ENCODE measurements at regions not wholly inside any gene's neighbourhood (a gene's known extent, or its start where the extent isn't known, plus 50 kb on each side); places are given as distances from the start of the nearest gene placed in this dataset.
"Not testable (repeated sequence)": the region's sequence is repeated elsewhere in the genome, so short reads cannot be mapped to it uniquely, and the experiment has no call there.

DNA sequence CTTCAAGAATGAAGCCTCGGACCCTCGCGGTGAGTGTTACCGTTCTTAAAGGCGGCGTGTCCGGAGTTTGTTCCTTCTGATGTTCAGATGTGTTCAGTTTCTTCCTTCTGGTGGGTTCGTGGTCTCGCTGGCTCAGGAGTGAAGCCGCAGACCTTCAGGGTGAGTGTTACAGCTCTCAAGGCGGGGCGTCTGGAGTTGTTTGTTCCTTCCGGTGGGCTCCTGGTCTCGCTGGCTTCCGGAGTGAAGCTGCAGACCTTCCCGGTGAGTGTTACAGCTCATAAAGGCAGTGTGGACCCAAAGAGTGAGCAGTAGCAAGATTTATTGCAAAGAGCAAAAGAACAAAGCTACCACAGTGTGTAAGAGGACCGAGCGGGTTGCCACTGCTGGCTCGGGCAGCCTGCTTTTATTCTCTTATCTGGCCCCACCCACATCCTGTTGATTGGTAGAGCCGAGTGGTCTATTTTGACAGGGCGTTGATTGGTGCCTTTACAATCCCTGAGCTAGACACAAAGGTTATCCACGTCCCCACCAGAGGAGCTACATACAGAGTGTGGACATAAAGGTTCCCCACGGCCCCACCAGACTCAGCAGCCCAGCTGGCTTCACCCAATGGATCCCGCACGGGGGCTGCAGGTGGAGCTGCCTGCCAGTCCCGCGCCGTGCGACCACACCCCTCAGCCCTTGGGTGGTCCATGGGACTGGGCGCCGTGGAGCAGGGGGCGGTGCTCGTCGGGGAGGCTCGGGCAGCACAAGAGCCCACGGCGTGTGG lies 440.2 kb upstream of the ANO5 start:
- TF ChIP-seq POLR2AphosphoS5 (IDR thresholded peaks at IDR 0.05) = not testable (repeated sequence)
- TF ChIP-seq, protein P1, sequence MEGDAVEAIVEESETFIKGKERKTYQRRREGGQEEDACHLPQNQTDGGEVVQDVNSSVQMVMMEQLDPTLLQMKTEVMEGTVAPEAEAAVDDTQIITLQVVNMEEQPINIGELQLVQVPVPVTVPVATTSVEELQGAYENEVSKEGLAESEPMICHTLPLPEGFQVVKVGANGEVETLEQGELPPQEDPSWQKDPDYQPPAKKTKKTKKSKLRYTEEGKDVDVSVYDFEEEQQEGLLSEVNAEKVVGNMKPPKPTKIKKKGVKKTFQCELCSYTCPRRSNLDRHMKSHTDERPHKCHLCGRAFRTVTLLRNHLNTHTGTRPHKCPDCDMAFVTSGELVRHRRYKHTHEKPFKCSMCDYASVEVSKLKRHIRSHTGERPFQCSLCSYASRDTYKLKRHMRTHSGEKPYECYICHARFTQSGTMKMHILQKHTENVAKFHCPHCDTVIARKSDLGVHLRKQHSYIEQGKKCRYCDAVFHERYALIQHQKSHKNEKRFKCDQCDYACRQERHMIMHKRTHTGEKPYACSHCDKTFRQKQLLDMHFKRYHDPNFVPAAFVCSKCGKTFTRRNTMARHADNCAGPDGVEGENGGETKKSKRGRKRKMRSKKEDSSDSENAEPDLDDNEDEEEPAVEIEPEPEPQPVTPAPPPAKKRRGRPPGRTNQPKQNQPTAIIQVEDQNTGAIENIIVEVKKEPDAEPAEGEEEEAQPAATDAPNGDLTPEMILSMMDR (IDR thresholded peaks at IDR 0.05) = not testable (repeated sequence)
